ENCODE measurements at regions not wholly inside any gene's neighbourhood (a gene's known extent, or its start where the extent isn't known, plus 50 kb on each side); places are given as distances from the start of the nearest gene placed in this dataset.

DNA sequence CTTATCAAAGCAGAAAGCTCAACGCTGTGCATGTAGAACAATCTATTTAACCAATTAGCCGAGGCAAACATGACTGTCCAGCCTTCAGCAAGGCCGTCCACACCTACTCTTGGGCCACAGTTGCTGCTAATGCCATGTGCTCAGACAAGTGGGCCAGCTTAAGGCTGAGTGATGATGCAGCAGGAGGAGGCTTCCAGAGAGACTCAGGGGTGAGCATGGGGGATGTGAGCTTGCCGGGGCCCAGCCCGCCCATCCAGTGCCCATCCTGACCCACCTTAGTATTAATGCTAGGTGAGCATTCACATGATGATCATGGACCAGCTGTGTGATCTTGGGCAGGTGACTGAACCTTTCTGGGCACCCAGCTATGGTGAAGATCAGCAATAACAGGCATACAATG is 150.1 kb downstream of the TPRA1 start:
- no peak for DNase-seq
- Mint-ChIP-seq H3K27me3 (ENCODE audit: low read depth in 3 of 3) (peaks cover 0 to 9% (median 8%) of the 10 kb centered on the region in 3 donors), H3K27ac (no peak overlapping the region), H3K9me3 (peaks cover 0 to 2% (median 0%) of the 10 kb centered on the region in 7 donors), H3K4me3 (no peak overlapping the region), H3K4me1 (no peaks in the 10 kb centered on the region), H3K36me3 (no peaks in the 10 kb centered on the region)
- TF ChIP-seq CTCF (IDR thresholded peaks at IDR 0.05) = no peak
- H3K4me2 ChIP-seq (replicated peaks; ENCODE audit: extremely low read depth, low read length, poor library complexity, severe bottlenecking) = no peak overlapping the region
- intact Hi-C loops (cut with micrococcal nuclease) = no loop called here
- H3K36me3 ChIP-seq (replicated peaks in 1 of 2; ENCODE audit: control insufficient read depth in 1 of 2, insufficient read depth in 2 of 2, low read length in 2 of 2) = no peaks in the 10 kb centered on the region
- no peak overlapping the region for H3K9ac ChIP-seq (ENCODE audit: insufficient read depth, low read length, poor library complexity, severe bottlenecking)
- H3K4me3 ChIP-seq (replicated peaks in 1 of 3; ENCODE audit: low read depth in 2 of 3, low read length in 3 of 3) = no peak overlapping the region
- H3K4me1 ChIP-seq (ENCODE audit: control insufficient read depth in 1 of 2, insufficient read depth in 2 of 2, low read length in 2 of 2) = no peaks in the 10 kb centered on the region
- H3K27me3 ChIP-seq (ENCODE audit: control insufficient read depth in 2 of 2, insufficient read depth in 2 of 2, low read length in 2 of 2) = peaks cover 0 to 3% of the 10 kb centered on the region in 2 donors
- no peak overlapping the region for H3K27ac ChIP-seq (ENCODE audit: low read depth in 1 of 2, low read length in 2 of 2)
- WGBS (ENCODE audit: insufficient coverage) = 100% methylated on average over 2 of the region's 5 CpGs
- H3K79me2 ChIP-seq (ENCODE audit: insufficient read depth, low read length) = no peaks in the 10 kb centered on the region
- no peaks in the 10 kb centered on the region for H4K20me1 ChIP-seq (ENCODE audit: insufficient read depth, low read length)
- H3K9me3 ChIP-seq (replicated peaks in 1 of 2; ENCODE audit: control insufficient read depth in 1 of 2, insufficient read depth in 1 of 2, low read length in 2 of 2) = no peaks in the 10 kb centered on the region
- H2AFZ ChIP-seq (ENCODE audit: insufficient read depth, low read depth, low read length, poor library complexity, severe bottlenecking) = no peak overlapping the region

DNA sequence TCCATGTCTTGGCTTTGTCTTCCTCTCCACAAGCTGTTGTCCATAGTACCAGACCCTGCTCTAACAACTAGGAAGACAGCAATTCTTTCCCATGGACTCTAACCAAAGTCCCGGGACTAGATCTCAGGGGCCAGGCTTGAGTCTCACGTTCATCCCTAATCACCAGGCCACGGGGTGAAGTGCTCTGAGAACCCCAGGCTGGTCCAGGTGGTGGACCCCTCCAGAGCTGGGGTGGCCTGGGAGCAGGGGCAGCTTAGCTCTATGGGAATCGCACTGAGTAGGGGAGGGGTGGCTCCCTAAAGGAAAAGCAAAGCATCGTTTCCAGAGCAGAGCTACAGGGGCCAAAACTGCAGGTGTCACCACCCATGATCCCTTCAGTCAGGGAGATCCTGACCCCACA is 150.9 kb downstream of the TPRA1 start:
- no peak overlapping the region for H3K4me3 Mint-ChIP-seq
- Histone ChIP-seq H3K4me3 (replicated peaks in 1 of 3; ENCODE audit: low read depth in 2 of 3, low read length in 3 of 3) (no peak overlapping the region), H3K4me1 (ENCODE audit: control insufficient read depth in 1 of 2, insufficient read depth in 2 of 2, low read length in 2 of 2) (no peaks in the 10 kb centered on the region), H3K27me3 (ENCODE audit: control insufficient read depth in 2 of 2, insufficient read depth in 2 of 2, low read length in 2 of 2) (peaks cover 0 to 3% of the 10 kb centered on the region in 2 donors), H3K9ac (ENCODE audit: insufficient read depth, low read length, poor library complexity, severe bottlenecking) (no peak overlapping the region), H2AFZ (ENCODE audit: insufficient read depth, low read depth, low read length, poor library complexity, severe bottlenecking) (no peak overlapping the region), H3K79me2 (ENCODE audit: insufficient read depth, low read length) (no peaks in the 10 kb centered on the region), H4K20me1 (ENCODE audit: insufficient read depth, low read length) (no peaks in the 10 kb centered on the region), H3K27ac (ENCODE audit: low read depth in 1 of 2, low read length in 2 of 2) (no peak overlapping the region), H3K4me2 (replicated peaks; ENCODE audit: extremely low read depth, low read length, poor library complexity, severe bottlenecking) (no peak overlapping the region), H3K36me3 (replicated peaks in 1 of 2; ENCODE audit: control insufficient read depth in 1 of 2, insufficient read depth in 2 of 2, low read length in 2 of 2) (no peaks in the 10 kb centered on the region), H3K9me3 (replicated peaks in 1 of 2; ENCODE audit: control insufficient read depth in 1 of 2, insufficient read depth in 1 of 2, low read length in 2 of 2) (no peaks in the 10 kb centered on the region)
- H3K36me3 Mint-ChIP-seq = no peaks in the 10 kb centered on the region
- no peaks in the 10 kb centered on the region for H3K4me1 Mint-ChIP-seq
- no peak for TF ChIP-seq CTCF (IDR thresholded peaks at IDR 0.05)
- no peak for DNase-seq
- peaks cover 0 to 9% (median 8%) of the 10 kb centered on the region in 3 donors for H3K27me3 Mint-ChIP-seq (ENCODE audit: low read depth in 3 of 3)
- H3K9me3 Mint-ChIP-seq = peaks cover 0 to 2% (median 0%) of the 10 kb centered on the region in 7 donors
- H3K27ac Mint-ChIP-seq = no peak overlapping the region
- 95% methylated on average over 3 of the region's 5 CpGs for WGBS (ENCODE audit: insufficient coverage)
- intact Hi-C loops (cut with micrococcal nuclease) = no loop called here
